ENCODE measurements at regions not wholly inside any gene's neighbourhood (a gene's known extent, or its start where the extent isn't known, plus 50 kb on each side); places are given as distances from the start of the nearest gene placed in this dataset.

DNA sequence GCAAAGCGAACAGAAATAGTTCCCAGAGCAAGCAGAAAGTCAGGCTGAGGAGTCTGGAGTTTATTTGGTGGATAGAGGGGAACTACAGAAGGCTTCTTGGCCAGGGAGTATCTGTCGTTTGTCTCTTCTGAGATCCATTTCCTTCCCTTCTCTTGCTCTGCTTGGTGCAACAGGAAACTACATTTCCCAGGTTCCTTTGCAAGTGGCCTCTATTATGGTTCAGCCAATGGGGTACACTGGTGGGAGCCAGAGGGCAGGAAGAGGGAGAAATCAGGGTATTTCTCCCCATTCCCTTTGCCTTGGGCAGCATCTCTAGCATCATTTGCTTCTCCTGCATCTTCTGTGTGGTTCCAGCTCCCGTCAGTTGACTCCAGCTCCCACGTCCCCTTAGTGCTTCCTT, 142.1 kb downstream of the BCOR start:
- in situ Hi-C loops (cut with HindIII; ENCODE audit: low sequenced_read_pairs), result no loop called here
- H3K4me3 ChIP-seq (ENCODE audit: low read depth, low read length), result no peak overlapping the region
- TF ChIP-seq, protein P1, sequence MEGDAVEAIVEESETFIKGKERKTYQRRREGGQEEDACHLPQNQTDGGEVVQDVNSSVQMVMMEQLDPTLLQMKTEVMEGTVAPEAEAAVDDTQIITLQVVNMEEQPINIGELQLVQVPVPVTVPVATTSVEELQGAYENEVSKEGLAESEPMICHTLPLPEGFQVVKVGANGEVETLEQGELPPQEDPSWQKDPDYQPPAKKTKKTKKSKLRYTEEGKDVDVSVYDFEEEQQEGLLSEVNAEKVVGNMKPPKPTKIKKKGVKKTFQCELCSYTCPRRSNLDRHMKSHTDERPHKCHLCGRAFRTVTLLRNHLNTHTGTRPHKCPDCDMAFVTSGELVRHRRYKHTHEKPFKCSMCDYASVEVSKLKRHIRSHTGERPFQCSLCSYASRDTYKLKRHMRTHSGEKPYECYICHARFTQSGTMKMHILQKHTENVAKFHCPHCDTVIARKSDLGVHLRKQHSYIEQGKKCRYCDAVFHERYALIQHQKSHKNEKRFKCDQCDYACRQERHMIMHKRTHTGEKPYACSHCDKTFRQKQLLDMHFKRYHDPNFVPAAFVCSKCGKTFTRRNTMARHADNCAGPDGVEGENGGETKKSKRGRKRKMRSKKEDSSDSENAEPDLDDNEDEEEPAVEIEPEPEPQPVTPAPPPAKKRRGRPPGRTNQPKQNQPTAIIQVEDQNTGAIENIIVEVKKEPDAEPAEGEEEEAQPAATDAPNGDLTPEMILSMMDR (IDR thresholded peaks at IDR 0.05; ENCODE audit: low read depth, low read length, missing control alignments), result no peak
- DNase-seq (ENCODE audit: low read depth), result no peak

DNA sequence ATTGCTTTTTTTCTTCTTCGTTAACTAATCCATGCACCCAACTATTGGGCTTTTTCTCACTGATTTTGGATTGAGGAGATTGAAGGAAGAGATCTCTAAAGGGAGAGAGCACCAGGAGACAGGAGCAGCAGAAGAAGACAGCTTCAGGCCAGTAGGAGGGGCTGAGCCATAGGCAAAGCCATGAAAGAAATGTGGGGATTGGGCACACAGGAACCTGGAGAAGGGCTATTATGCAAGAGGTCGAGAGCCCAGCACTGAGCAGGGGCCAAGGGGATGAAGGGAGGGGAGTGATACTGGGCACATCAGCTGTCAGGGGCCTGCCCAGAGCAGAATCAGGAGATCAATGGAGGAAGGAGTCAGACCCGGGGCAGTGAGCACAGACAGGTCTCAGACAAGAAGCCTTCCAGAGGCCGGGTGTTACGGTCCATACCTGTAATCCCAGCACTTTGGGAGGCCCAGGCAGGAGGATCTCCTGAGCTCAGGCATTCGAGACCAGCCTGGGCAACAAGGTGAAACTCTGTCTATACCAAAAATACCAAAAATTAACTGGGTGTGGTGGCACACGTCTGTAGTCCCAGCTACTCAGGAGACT, 140.9 kb downstream of the BCOR start:
- TF ChIP-seq, protein P1 (IDR thresholded peaks at IDR 0.05; ENCODE audit: low read depth, low read length, missing control alignments), result no peak
- in situ Hi-C loops (cut with HindIII; ENCODE audit: low sequenced_read_pairs), result no loop called here
- H3K4me3 ChIP-seq (ENCODE audit: low read depth, low read length), result no peak overlapping the region
- no peak for DNase-seq (ENCODE audit: low read depth)

DNA sequence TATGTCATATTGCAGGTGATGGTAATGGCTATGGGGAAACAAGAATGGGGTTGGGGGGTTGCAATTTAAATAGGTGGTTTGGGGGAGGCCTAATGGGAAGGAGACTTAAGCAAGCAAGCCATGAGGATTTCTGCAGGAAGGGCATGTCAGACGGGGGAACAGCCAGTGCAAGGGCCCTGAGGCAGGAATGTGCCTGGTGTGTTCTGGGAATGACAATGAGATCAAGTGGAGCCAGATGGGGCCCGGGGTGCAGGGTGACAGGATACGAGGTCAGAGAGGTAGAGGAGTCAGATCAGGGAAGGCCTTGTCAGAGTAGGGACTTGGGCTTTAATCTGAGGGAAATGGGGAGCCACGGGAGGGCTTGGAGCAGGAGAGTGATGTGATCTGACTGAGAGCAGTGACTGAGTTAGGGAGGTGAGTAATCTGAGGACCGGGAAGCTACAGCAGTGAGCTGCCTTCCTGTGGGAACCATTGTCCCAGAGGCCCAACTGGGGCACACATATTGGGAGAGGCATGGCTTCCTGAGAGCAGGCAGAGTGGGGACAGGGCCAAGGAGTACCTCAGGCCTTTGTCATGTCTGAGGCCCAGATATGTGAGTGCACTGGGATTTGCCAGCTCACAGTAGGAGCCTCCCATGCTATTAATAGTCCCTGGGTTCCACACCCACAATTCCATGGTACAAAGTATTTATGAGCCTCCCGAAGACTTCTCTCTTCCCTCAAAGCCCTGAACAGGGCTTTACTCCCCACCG, 139.8 kb downstream of the BCOR start:
- in situ Hi-C loops (cut with HindIII; ENCODE audit: low sequenced_read_pairs), result no loop called here
- no peak overlapping the region for H3K4me3 ChIP-seq (ENCODE audit: low read depth, low read length)
- TF ChIP-seq, protein P1 (IDR thresholded peaks at IDR 0.05; ENCODE audit: low read depth, low read length, missing control alignments), result no peak
- DNase-seq (ENCODE audit: low read depth), result no peak

DNA sequence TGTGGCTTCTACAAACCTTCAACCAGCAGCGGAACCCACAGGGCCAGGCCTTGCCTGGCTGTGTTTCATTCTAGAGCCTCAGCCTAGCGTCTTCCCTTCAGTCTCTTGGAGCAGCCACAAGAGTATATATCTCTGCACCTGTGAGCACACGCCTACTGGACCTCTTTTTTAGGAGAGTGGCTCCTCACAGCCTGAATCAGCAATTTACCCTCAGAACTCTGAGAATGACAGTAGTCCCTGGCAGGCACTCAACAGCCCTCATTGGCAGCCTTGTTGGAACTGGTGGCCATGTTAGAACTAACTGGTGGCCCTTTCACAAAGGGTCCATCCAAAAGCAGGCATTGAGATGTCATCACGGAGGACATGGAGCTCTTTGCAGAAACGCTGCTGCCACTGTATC, 138.9 kb downstream of the BCOR start:
- DNase-seq (ENCODE audit: low read depth), result no peak
- TF ChIP-seq, protein P1 (IDR thresholded peaks at IDR 0.05; ENCODE audit: low read depth, low read length, missing control alignments), result no peak
- no peak overlapping the region for H3K4me3 ChIP-seq (ENCODE audit: low read depth, low read length)
- in situ Hi-C loops (cut with HindIII; ENCODE audit: low sequenced_read_pairs), result no loop called here

DNA sequence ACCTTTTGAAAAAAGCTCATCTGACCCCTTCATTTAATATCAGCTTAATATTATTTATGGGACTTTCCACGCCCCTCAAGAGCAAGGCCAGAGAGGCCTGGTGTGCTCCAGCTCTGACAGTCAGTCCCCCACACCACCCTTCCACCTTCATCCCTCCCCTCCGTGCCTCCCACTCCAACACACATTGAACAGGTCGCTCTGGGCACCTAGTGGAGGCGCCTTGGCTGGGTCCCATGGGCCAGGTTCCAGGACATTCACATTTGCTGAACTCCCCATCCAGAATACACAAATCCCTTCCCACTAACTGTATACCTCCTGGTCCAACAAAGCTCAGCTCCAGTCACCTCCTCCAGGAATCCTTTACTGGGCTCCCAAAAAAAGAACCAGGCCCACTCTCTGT, 137.5 kb downstream of the BCOR start:
- H3K4me3 ChIP-seq (ENCODE audit: low read depth, low read length), result no peak overlapping the region
- in situ Hi-C loops (cut with HindIII; ENCODE audit: low sequenced_read_pairs), result no loop called here
- DNase-seq (ENCODE audit: low read depth), result no peak
- TF ChIP-seq, protein P1 (IDR thresholded peaks at IDR 0.05; ENCODE audit: low read depth, low read length, missing control alignments), result no peak

DNA sequence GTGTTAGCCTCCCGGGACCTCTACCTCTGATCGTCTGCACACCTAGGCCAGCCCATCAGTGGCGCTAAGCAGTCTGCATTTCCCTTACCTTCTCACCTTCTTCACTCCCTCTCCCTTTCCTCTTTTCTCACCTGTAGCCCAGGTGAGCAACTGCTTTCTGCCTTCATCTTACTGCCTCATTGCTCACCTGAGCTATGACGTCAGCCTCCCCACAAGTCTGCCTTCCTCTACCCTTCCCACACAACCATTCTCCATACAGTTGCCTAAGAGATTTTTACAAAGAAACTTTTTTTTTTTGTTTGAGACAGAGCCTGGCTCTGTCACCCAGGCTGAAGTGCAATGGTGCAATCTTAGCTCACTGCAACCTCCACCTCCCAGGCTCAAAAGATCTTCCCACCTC, 136.3 kb downstream of the BCOR start:
- DNase-seq (ENCODE audit: low read depth), result no peak
- H3K4me3 ChIP-seq (ENCODE audit: low read depth, low read length), result no peak overlapping the region
- in situ Hi-C loops (cut with HindIII; ENCODE audit: low sequenced_read_pairs), result no loop called here
- TF ChIP-seq, protein P1 (IDR thresholded peaks at IDR 0.05; ENCODE audit: low read depth, low read length, missing control alignments), result no peak
